HT1080 (cell line): ENCODE measurements at regions not wholly inside any gene's neighbourhood (a gene's known extent, or its start where the extent isn't known, plus 50 kb on each side); places are given as distances from the start of the nearest gene placed in this dataset.
"Not testable (repeated sequence)": the region's sequence is repeated elsewhere in the genome, so short reads cannot be mapped to it uniquely, and the experiment has no call there.

Source experiments
- DNase-seq: peaks from one replicate; pipeline ENCODE4 v3.0.0-alpha.2; 2015; ENCODE audit warnings: low read depth

GRCh38 chr5:152118676-152119470, 194.2 kb upstream of the GLRA1 start:
- no peak for DNase-seq

- DNase-seq = no peak
Observed at GRCh38 chr5:152116934-152117333, 192.3 kb upstream of the GLRA1 start.

- peak; percentile 20 for DNase-seq
Observed at GRCh38 chr5:152113401-152113800, 188.8 kb upstream of the GLRA1 start.

- no peak for DNase-seq
Observed at GRCh38 chr5:152107220-152107619, 182.6 kb upstream of the GLRA1 start.

GRCh38 chr5:152106571-152106970, 181.9 kb upstream of the GLRA1 start:
- no peak for DNase-seq

- no peak for DNase-seq
Observed at GRCh38 chr5:152105085-152105484, 180.4 kb upstream of the GLRA1 start.

GRCh38 chr5:152104211-152104610, 179.6 kb upstream of the GLRA1 start:
- DNase-seq = no peak

- not testable (repeated sequence) for DNase-seq
Observed at GRCh38 chr5:152102908-152103307, 178.3 kb upstream of the GLRA1 start.

GRCh38 chr5:152102057-152102456, 177.4 kb upstream of the GLRA1 start:
- DNase-seq = no peak

GRCh38 chr5:152100462-152100861, 175.8 kb upstream of the GLRA1 start:
- no peak for DNase-seq

GRCh38 chr5:152097128-152097527, 172.5 kb upstream of the GLRA1 start:
- no peak for DNase-seq

GRCh38 chr5:152094716-152095115, 170.1 kb upstream of the GLRA1 start:
- DNase-seq = no peak

GRCh38 chr5:152094060-152094459, 169.4 kb upstream of the GLRA1 start:
- no peak for DNase-seq

GRCh38 chr5:152092580-152092979, 167.9 kb upstream of the GLRA1 start:
- DNase-seq = peak; percentile 23

- no peak for DNase-seq
Observed at GRCh38 chr5:152089644-152090043, 165.0 kb upstream of the GLRA1 start.

- DNase-seq = no peak
Observed at GRCh38 chr5:152086668-152087067, 162.0 kb upstream of the GLRA1 start.

- DNase-seq = no peak
Observed at GRCh38 chr5:152084476-152084875, 159.8 kb upstream of the GLRA1 start.

- no peak for DNase-seq
Observed at GRCh38 chr5:152083231-152083630, 158.6 kb upstream of the GLRA1 start.

GRCh38 chr5:152072091-152072490, 147.4 kb upstream of the GLRA1 start:
- no peak for DNase-seq

GRCh38 chr5:152070591-152070990, 145.9 kb upstream of the GLRA1 start:
- DNase-seq = no peak

- DNase-seq = no peak
Observed at GRCh38 chr5:152066784-152067183, 142.1 kb upstream of the GLRA1 start.

GRCh38 chr5:152063004-152063403, 138.4 kb upstream of the GLRA1 start:
- DNase-seq = no peak

- no peak for DNase-seq
Observed at GRCh38 chr5:152061095-152061494, 136.4 kb upstream of the GLRA1 start.

- no peak for DNase-seq
Observed at GRCh38 chr5:152058267-152058666, 133.6 kb upstream of the GLRA1 start.
